ENCODE measurements at regions not wholly inside any gene's neighbourhood (a gene's known extent, or its start where the extent isn't known, plus 50 kb on each side); places are given as distances from the start of the nearest gene placed in this dataset.

GRCh38 chr6:15802466-15802865, 139.6 kb upstream of the DTNBP1 start:
- intact Hi-C loops (cut with micrococcal nuclease): no loop called here
- no peak overlapping the region for H3K27ac ChIP-seq (replicated peaks)
- no peaks in the 10 kb centered on the region for H3K27me3 ChIP-seq (ENCODE audit: low read depth)
- no peaks in the 10 kb centered on the region for H3K36me3 ChIP-seq
- H3K4me1 ChIP-seq: peaks cover under 1% of the 10 kb centered on the region
- no peak overlapping the region for H3K4me3 ChIP-seq
- DNase-seq: no peak
- H3K9me3 ChIP-seq (replicated peaks): peaks cover 12% of the 10 kb centered on the region
- no peak for TF ChIP-seq CTCF (IDR thresholded peaks at IDR 0.05; ENCODE audit: borderline replicate concordance)

GRCh38 chr6:15801912-15802311, 139.1 kb upstream of the DTNBP1 start:
- H3K27ac ChIP-seq (replicated peaks): no peak overlapping the region
- no peak for DNase-seq
- no peaks in the 10 kb centered on the region for H3K36me3 ChIP-seq

GRCh38 chr6:15800841-15801617, 138.2 kb upstream of the DTNBP1 start:
- intact Hi-C loops (cut with micrococcal nuclease): no loop called here
- H3K27ac ChIP-seq (replicated peaks): no peak overlapping the region
- H3K4me3 ChIP-seq: no peak overlapping the region
- no peaks in the 10 kb centered on the region for H3K27me3 ChIP-seq (ENCODE audit: low read depth)
- H3K36me3 ChIP-seq: no peaks in the 10 kb centered on the region
- TF ChIP-seq CTCF (IDR thresholded peaks at IDR 0.05; ENCODE audit: borderline replicate concordance): no peak
- peaks cover 15% of the 10 kb centered on the region for H3K4me1 ChIP-seq
- H3K9me3 ChIP-seq (replicated peaks): peaks cover 12% of the 10 kb centered on the region
- DNase-seq: no peak

More at GRCh38 chr6:15801912-15802311, 139.1 kb upstream of the DTNBP1 start:
- H3K4me1 ChIP-seq: peaks cover 6% of the 10 kb centered on the region
- intact Hi-C loops (cut with micrococcal nuclease): no loop called here
- no peaks in the 10 kb centered on the region for H3K27me3 ChIP-seq (ENCODE audit: low read depth)
- no peak for TF ChIP-seq CTCF (IDR thresholded peaks at IDR 0.05; ENCODE audit: borderline replicate concordance)
- H3K4me3 ChIP-seq: no peak overlapping the region
- H3K9me3 ChIP-seq (replicated peaks): peaks cover 12% of the 10 kb centered on the region

- no peak overlapping the region for H3K27ac ChIP-seq (replicated peaks)
- peaks cover 33% of the 10 kb centered on the region for H3K4me1 ChIP-seq
- no peaks in the 10 kb centered on the region for H3K36me3 ChIP-seq
- H3K9me3 ChIP-seq (replicated peaks): peaks cover 12% of the 10 kb centered on the region
- TF ChIP-seq CTCF (IDR thresholded peaks at IDR 0.05; ENCODE audit: borderline replicate concordance): no peak
- intact Hi-C loops (cut with micrococcal nuclease): no loop called here
- no peaks in the 10 kb centered on the region for H3K27me3 ChIP-seq (ENCODE audit: low read depth)
- no peak overlapping the region for H3K4me3 ChIP-seq
- no peak for DNase-seq
Measured at GRCh38 chr6:15798533-15799255, 135.9 kb upstream of the DTNBP1 start.

GRCh38 chr6:15796844-15797243, 134.0 kb upstream of the DTNBP1 start:
- no peak for TF ChIP-seq CTCF (IDR thresholded peaks at IDR 0.05; ENCODE audit: borderline replicate concordance)
- DNase-seq: no peak
- Histone ChIP-seq H3K9me3 (replicated peaks) (peaks cover 12% of the 10 kb centered on the region), H3K27ac (replicated peaks) (peak overlapping the region; percentile 81), H3K27me3 (ENCODE audit: low read depth) (no peaks in the 10 kb centered on the region), H3K4me1 (peaks cover 41% of the 10 kb centered on the region), H3K36me3 (no peaks in the 10 kb centered on the region), H3K4me3 (no peak overlapping the region)
- intact Hi-C loops (cut with micrococcal nuclease): no loop called here
